ENCODE measurements at regions not wholly inside any gene's neighbourhood (a gene's known extent, or its start where the extent isn't known, plus 50 kb on each side); places are given as distances from the start of the nearest gene placed in this dataset.

- DNase-seq = no peak
- 58% methylated on average over 1 of the region's 1 CpG; no CpG with 5 or more reads in 1 of the 2 donors for WGBS, 2 donors (ENCODE audit: low coverage in 1 of 2)
- Histone ChIP-seq H3K27ac (no peak overlapping the region), H3K36me3 (no peaks in the 10 kb centered on the region), H3K4me3 (no peak overlapping the region), H3K4me1 (no peaks in the 10 kb centered on the region), H3K27me3 (no peaks in the 10 kb centered on the region), H3K9me3 (no peaks in the 10 kb centered on the region)
- in situ Hi-C loops (cut with MboI; ENCODE audit: low pct_ligation_motif_present in 1 of 4, low pct_unique_long_range_greater_than_20kb in 1 of 4, low sequenced_read_pairs in 3 of 4) = no loop called here
- no peak for TF ChIP-seq POLR2AphosphoS5 (IDR thresholded peaks at IDR 0.05)
- no peak for TF ChIP-seq CTCF (IDR thresholded peaks at IDR 0.05)
- no peak for TF ChIP-seq EP300 (IDR thresholded peaks at IDR 0.05; ENCODE audit: low read depth)
- TF ChIP-seq POLR2A (IDR thresholded peaks at IDR 0.05) = no peak
- intact Hi-C loops (cut with DNase I; ENCODE audit: low total_unique reads) = no loop called here
These were observed 231.6 kb upstream of the NT5C1B start for GRCh38 chr2:18820966-18821365.

- no peak overlapping the region for H3K27ac ChIP-seq
- DNase-seq = no peak
- H3K4me1 ChIP-seq = no peaks in the 10 kb centered on the region
- TF ChIP-seq CTCF (IDR thresholded peaks at IDR 0.05) (no peak), EP300 (IDR thresholded peaks at IDR 0.05; ENCODE audit: low read depth) (no peak), POLR2A (IDR thresholded peaks at IDR 0.05) (no peak), POLR2AphosphoS5 (IDR thresholded peaks at IDR 0.05) (no peak)
- no peaks in the 10 kb centered on the region for H3K9me3 ChIP-seq
- WGBS, 2 donors (ENCODE audit: low coverage in 1 of 2) = 65 to 83% methylated on average over 2 of the region's 2 CpGs
- intact Hi-C loops (cut with DNase I; ENCODE audit: low total_unique reads) (no loop called here), in situ Hi-C loops (cut with MboI; ENCODE audit: low pct_ligation_motif_present in 1 of 4, low pct_unique_long_range_greater_than_20kb in 1 of 4, low sequenced_read_pairs in 3 of 4) (no loop called here)
- no peaks in the 10 kb centered on the region for H3K27me3 ChIP-seq
- no peaks in the 10 kb centered on the region for H3K36me3 ChIP-seq
- H3K4me3 ChIP-seq = no peak overlapping the region
These were observed 230.2 kb upstream of the NT5C1B start for GRCh38 chr2:18819566-18819965.

- H3K4me3 ChIP-seq = no peak overlapping the region
- no peaks in the 10 kb centered on the region for H3K36me3 ChIP-seq
- no peak for TF ChIP-seq EP300 (IDR thresholded peaks at IDR 0.05; ENCODE audit: low read depth)
- TF ChIP-seq POLR2A (IDR thresholded peaks at IDR 0.05) = no peak
- TF ChIP-seq CTCF (IDR thresholded peaks at IDR 0.05) = no peak
- no peak for TF ChIP-seq POLR2AphosphoS5 (IDR thresholded peaks at IDR 0.05)
- in situ Hi-C loops (cut with MboI; ENCODE audit: low pct_ligation_motif_present in 1 of 4, low pct_unique_long_range_greater_than_20kb in 1 of 4, low sequenced_read_pairs in 3 of 4) = no loop called here
- intact Hi-C loops (cut with DNase I; ENCODE audit: low total_unique reads) = no loop called here
- 60% methylated on average over 2 of the region's 2 CpGs; no CpG with 5 or more reads in 1 of the 2 donors for WGBS, 2 donors (ENCODE audit: low coverage in 1 of 2)
- H3K9me3 ChIP-seq = no peaks in the 10 kb centered on the region
- DNase-seq = no peak
- H3K27ac ChIP-seq = no peak overlapping the region
- no peaks in the 10 kb centered on the region for H3K4me1 ChIP-seq
- no peaks in the 10 kb centered on the region for H3K27me3 ChIP-seq
These were observed 225.0 kb upstream of the NT5C1B start for GRCh38 chr2:18814387-18814786.

GRCh38 chr2:18804536-18804935, 215.2 kb upstream of the NT5C1B start:
- in situ Hi-C loops (cut with MboI; ENCODE audit: low pct_ligation_motif_present in 1 of 4, low pct_unique_long_range_greater_than_20kb in 1 of 4, low sequenced_read_pairs in 3 of 4) (no loop called here), intact Hi-C loops (cut with DNase I; ENCODE audit: low total_unique reads) (no loop called here)
- Histone ChIP-seq H3K4me3 (no peak overlapping the region), H3K27ac (no peak overlapping the region), H3K27me3 (no peaks in the 10 kb centered on the region), H3K36me3 (no peaks in the 10 kb centered on the region), H3K9me3 (no peaks in the 10 kb centered on the region), H3K4me1 (no peaks in the 10 kb centered on the region)
- 46 to 73% methylated on average over 1 of the region's 1 CpG for WGBS, 2 donors (ENCODE audit: low coverage in 1 of 2)
- no peak for DNase-seq
- TF ChIP-seq POLR2A (IDR thresholded peaks at IDR 0.05) (no peak), EP300 (IDR thresholded peaks at IDR 0.05; ENCODE audit: low read depth) (no peak), CTCF (IDR thresholded peaks at IDR 0.05) (no peak), POLR2AphosphoS5 (IDR thresholded peaks at IDR 0.05) (no peak)
